ENCODE measurements at regions not wholly inside any gene's neighbourhood (a gene's known extent, or its start where the extent isn't known, plus 50 kb on each side); places are given as distances from the start of the nearest gene placed in this dataset.

- H3K27me3 ChIP-seq (ENCODE audit: low read length), result no peaks in the 10 kb centered on the region
- no peak overlapping the region for H3K4me3 ChIP-seq (ENCODE audit: insufficient read depth, low read length, poor library complexity, severe bottlenecking)
- no peak for TF ChIP-seq EZH2phosphoT487 (conservative IDR thresholded peaks at IDR 0.05; ENCODE audit: low read length)
- TF ChIP-seq, protein P1, sequence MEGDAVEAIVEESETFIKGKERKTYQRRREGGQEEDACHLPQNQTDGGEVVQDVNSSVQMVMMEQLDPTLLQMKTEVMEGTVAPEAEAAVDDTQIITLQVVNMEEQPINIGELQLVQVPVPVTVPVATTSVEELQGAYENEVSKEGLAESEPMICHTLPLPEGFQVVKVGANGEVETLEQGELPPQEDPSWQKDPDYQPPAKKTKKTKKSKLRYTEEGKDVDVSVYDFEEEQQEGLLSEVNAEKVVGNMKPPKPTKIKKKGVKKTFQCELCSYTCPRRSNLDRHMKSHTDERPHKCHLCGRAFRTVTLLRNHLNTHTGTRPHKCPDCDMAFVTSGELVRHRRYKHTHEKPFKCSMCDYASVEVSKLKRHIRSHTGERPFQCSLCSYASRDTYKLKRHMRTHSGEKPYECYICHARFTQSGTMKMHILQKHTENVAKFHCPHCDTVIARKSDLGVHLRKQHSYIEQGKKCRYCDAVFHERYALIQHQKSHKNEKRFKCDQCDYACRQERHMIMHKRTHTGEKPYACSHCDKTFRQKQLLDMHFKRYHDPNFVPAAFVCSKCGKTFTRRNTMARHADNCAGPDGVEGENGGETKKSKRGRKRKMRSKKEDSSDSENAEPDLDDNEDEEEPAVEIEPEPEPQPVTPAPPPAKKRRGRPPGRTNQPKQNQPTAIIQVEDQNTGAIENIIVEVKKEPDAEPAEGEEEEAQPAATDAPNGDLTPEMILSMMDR (IDR thresholded peaks at IDR 0.05; ENCODE audit: insufficient read depth, low read length, poor library complexity, severe bottlenecking), result no peak
- H3K9me3 ChIP-seq (ENCODE audit: insufficient read depth, low read length), result no peaks in the 10 kb centered on the region
- no peaks in the 10 kb centered on the region for H3F3A ChIP-seq (ENCODE audit: insufficient read depth)
- H3K4me2 ChIP-seq (ENCODE audit: low read depth, low read length, poor library complexity, severe bottlenecking), result no peak overlapping the region
- H2AFZ ChIP-seq (ENCODE audit: low read depth, low read length, severe bottlenecking), result no peak overlapping the region
- no peaks in the 10 kb centered on the region for H3K36me3 ChIP-seq (ENCODE audit: low read length)
- H4K20me1 ChIP-seq (ENCODE audit: low read depth, low read length), result no peaks in the 10 kb centered on the region
- H3K9ac ChIP-seq (ENCODE audit: low read length), result no peak overlapping the region
- no peak overlapping the region for H3K27ac ChIP-seq (ENCODE audit: low read depth, low read length)
- no peaks in the 10 kb centered on the region for H3K79me2 ChIP-seq (ENCODE audit: insufficient read depth, low read length)
- H3K9me2 ChIP-seq (replicated peaks; ENCODE audit: insufficient read depth, low read length), result no peaks in the 10 kb centered on the region
Observed at GRCh38 chrX:25442499-25442898, 426.7 kb upstream of the ARX start.

DNA sequence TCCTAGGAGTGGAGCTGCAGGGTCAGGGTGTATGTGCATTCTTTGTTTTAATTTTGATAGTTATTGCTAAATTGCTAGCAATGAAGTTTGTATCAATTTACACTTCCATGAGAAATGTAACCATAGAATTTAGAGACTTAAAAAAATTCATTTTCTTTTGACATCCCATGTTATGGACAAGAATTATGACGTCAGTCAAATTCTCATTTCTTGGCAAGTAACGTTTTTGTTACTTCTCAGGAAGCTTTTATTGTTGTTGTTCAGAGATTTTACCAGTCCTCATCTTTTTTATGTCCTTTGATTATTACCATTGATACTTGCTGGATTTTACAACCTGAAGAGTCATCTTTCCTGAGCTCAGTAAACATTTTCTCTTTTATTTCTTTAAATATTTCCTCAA lies 417.5 kb upstream of the ARX start:
- Histone ChIP-seq H2AFZ (ENCODE audit: low read depth, low read length, severe bottlenecking) (no peak overlapping the region), H3K79me2 (ENCODE audit: insufficient read depth, low read length) (no peaks in the 10 kb centered on the region), H3K9me3 (ENCODE audit: insufficient read depth, low read length) (no peaks in the 10 kb centered on the region), H3K27me3 (ENCODE audit: low read length) (no peaks in the 10 kb centered on the region), H3K9me2 (replicated peaks; ENCODE audit: insufficient read depth, low read length) (no peaks in the 10 kb centered on the region), H3K9ac (ENCODE audit: low read length) (no peak overlapping the region), H3K36me3 (ENCODE audit: low read length) (no peaks in the 10 kb centered on the region), H3K4me3 (ENCODE audit: insufficient read depth, low read length, poor library complexity, severe bottlenecking) (no peak overlapping the region), H3K4me2 (ENCODE audit: low read depth, low read length, poor library complexity, severe bottlenecking) (no peak overlapping the region), H3F3A (ENCODE audit: insufficient read depth) (no peaks in the 10 kb centered on the region), H3K27ac (ENCODE audit: low read depth, low read length) (no peak overlapping the region), H4K20me1 (ENCODE audit: low read depth, low read length) (no peaks in the 10 kb centered on the region)
- TF ChIP-seq, protein P1 (IDR thresholded peaks at IDR 0.05; ENCODE audit: insufficient read depth, low read length, poor library complexity, severe bottlenecking), result no peak
- TF ChIP-seq EZH2phosphoT487 (conservative IDR thresholded peaks at IDR 0.05; ENCODE audit: low read length), result no peak

- no peaks in the 10 kb centered on the region for H3K36me3 ChIP-seq (ENCODE audit: low read length)
- no peaks in the 10 kb centered on the region for H3K9me3 ChIP-seq (ENCODE audit: insufficient read depth, low read length)
- no peak overlapping the region for H3K4me2 ChIP-seq (ENCODE audit: low read depth, low read length, poor library complexity, severe bottlenecking)
- no peaks in the 10 kb centered on the region for H3F3A ChIP-seq (ENCODE audit: insufficient read depth)
- no peaks in the 10 kb centered on the region for H3K79me2 ChIP-seq (ENCODE audit: insufficient read depth, low read length)
- TF ChIP-seq, protein P1 (IDR thresholded peaks at IDR 0.05; ENCODE audit: insufficient read depth, low read length, poor library complexity, severe bottlenecking), result no peak
- no peak for TF ChIP-seq EZH2phosphoT487 (conservative IDR thresholded peaks at IDR 0.05; ENCODE audit: low read length)
- no peaks in the 10 kb centered on the region for H3K27me3 ChIP-seq (ENCODE audit: low read length)
- no peaks in the 10 kb centered on the region for H3K9me2 ChIP-seq (replicated peaks; ENCODE audit: insufficient read depth, low read length)
- no peak overlapping the region for H2AFZ ChIP-seq (ENCODE audit: low read depth, low read length, severe bottlenecking)
- no peak overlapping the region for H3K4me3 ChIP-seq (ENCODE audit: insufficient read depth, low read length, poor library complexity, severe bottlenecking)
- no peaks in the 10 kb centered on the region for H4K20me1 ChIP-seq (ENCODE audit: low read depth, low read length)
- no peak overlapping the region for H3K27ac ChIP-seq (ENCODE audit: low read depth, low read length)
- no peak overlapping the region for H3K9ac ChIP-seq (ENCODE audit: low read length)
Observed at GRCh38 chrX:25432396-25432795, 416.6 kb upstream of the ARX start.
